ENCODE measurements at regions not wholly inside any gene's neighbourhood (a gene's known extent, or its start where the extent isn't known, plus 50 kb on each side); places are given as distances from the start of the nearest gene placed in this dataset.

DNA sequence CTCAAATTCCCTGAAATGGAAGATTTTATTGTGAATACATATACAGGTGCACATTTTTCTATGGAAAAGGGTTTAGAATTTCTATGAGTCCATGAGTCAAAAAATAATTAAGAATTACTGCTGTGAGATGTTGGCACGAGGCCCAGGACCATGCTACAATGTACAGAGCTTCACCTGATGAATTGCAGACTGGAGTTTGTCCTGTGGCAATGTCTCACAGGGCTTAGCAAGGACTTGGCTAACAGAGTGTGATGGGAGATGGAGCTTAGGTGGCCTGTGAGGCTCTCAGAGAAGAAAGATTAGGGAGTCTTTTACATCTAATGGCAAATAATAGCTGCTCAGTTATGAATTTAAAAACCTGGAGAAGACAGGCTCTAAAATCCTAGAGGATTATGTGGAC, 219.5 kb upstream of the CBLB start:
- TF ChIP-seq, protein P1, sequence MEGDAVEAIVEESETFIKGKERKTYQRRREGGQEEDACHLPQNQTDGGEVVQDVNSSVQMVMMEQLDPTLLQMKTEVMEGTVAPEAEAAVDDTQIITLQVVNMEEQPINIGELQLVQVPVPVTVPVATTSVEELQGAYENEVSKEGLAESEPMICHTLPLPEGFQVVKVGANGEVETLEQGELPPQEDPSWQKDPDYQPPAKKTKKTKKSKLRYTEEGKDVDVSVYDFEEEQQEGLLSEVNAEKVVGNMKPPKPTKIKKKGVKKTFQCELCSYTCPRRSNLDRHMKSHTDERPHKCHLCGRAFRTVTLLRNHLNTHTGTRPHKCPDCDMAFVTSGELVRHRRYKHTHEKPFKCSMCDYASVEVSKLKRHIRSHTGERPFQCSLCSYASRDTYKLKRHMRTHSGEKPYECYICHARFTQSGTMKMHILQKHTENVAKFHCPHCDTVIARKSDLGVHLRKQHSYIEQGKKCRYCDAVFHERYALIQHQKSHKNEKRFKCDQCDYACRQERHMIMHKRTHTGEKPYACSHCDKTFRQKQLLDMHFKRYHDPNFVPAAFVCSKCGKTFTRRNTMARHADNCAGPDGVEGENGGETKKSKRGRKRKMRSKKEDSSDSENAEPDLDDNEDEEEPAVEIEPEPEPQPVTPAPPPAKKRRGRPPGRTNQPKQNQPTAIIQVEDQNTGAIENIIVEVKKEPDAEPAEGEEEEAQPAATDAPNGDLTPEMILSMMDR (conservative IDR thresholded peaks at IDR 0.05), result no peak
- TF ChIP-seq ZFX (IDR thresholded peaks at IDR 0.05), result no peak
